Endothelial cell of umbilical vein (primary cell): ENCODE measurements at regions not wholly inside any gene's neighbourhood (a gene's known extent, or its start where the extent isn't known, plus 50 kb on each side); places are given as distances from the start of the nearest gene placed in this dataset.

Experiments
- BruUV-seq: library from RNA; stranded (reverse); fragments of 400-500 nt; replicated peaks from 2 replicates; lab custom pipeline; 2021; lab: Mats Ljungman, UMichigan
- CTCF ChIA-PET: fragments of 300-600, 350-600 bp; sonication (Branson Sonifier 250); formaldehyde crosslinking; loops from one replicate; lab custom pipeline; 2021; ENCODE audit warnings: antibody characterized with exemption, inconsistent platforms; lab: Charles Lee
- POLR2A ChIA-PET: fragments of 300-600, 350-600 bp; sonication (Branson Sonifier 250); formaldehyde crosslinking; loops from one replicate; lab custom pipeline; 2021; ENCODE audit warnings: antibody characterized with exemption, inconsistent platforms; lab: Charles Lee
- DNase-seq: peaks from one replicate; pipeline ENCODE4 v3.0.0-alpha.2; 2011; ENCODE audit warnings: low read depth, low spot score
- FAIRE-seq: peaks from 2 replicates; lab custom pipeline; 2011; peaks lifted over from hg19 to GRCh38; lab: Jason Lieb, UNC
- H2AFZ ChIP-seq: 2 replicates; pipeline ENCODE4 v1.6.0; 2012; ENCODE audit warnings: low read depth, low read length, control low read depth, inconsistent platforms
- H3K27ac ChIP-seq: 2 replicates; pipeline ENCODE4 v1.5.1; 2011; ENCODE audit warnings: low read depth, mild to moderate bottlenecking, control low read depth, low read length, moderate library complexity; ENCODE audit not compliant: insufficient read depth
- H3K27me3 ChIP-seq, 2 experiments: 2 replicates each; pipeline versions ENCODE4 v1.6.0 to v1.6.1; 2011; ENCODE audit warnings: low read length in 2 of 2, mixed read lengths in 1 of 2; ENCODE audit not compliant: control insufficient read depth in 2 of 2, insufficient read depth in 2 of 2
- H3K36me3 ChIP-seq, 2 experiments: 2 replicates in 1 of 2; 3 replicates in 1 of 2; pipeline ENCODE4 v1.5.1; 2011; ENCODE audit warnings: low read length in 2 of 2, mild to moderate bottlenecking in 1 of 2, moderate library complexity in 1 of 2; ENCODE audit not compliant: control insufficient read depth in 2 of 2, insufficient read depth in 2 of 2; ENCODE audit errors: extremely low read depth in 1 of 2
- H3K4me1 ChIP-seq: 3 replicates; pipeline ENCODE4 v1.5.1; 2011; ENCODE audit warnings: mild to moderate bottlenecking, low read length; ENCODE audit not compliant: control insufficient read depth, insufficient read depth; ENCODE audit errors: extremely low read depth
- H3K4me2 ChIP-seq: 2 replicates; pipeline ENCODE4 v1.6.1; 2011; ENCODE audit warnings: low read length, control low read depth, mixed read lengths; ENCODE audit not compliant: insufficient read depth
- H3K4me3 ChIP-seq, 3 experiments: fragments of 200-600 bp in 1 of 3; sonication (generic), shearing (Covaris generic) in 1 of 3; replicated peaks in 1 of 3; 2 replicates each; pipeline ENCODE4 v1.5.1; 2011 to 2016; ENCODE audit warnings: control low read depth in 3 of 3, low read length in 3 of 3, mild to moderate bottlenecking in 2 of 3, inconsistent platforms in 1 of 3, low read depth in 1 of 3, moderate library complexity in 1 of 3; ENCODE audit not compliant: insufficient read depth in 1 of 3
- H3K79me2 ChIP-seq: 2 replicates; pipeline ENCODE4 v1.6.0; 2012; ENCODE audit warnings: low read length, inconsistent platforms; ENCODE audit not compliant: control insufficient read depth, insufficient read depth
- H3K9ac ChIP-seq: replicated peaks from 2 replicates; pipeline ENCODE3; 2011; ENCODE audit warnings: low read length, control low read depth; ENCODE audit not compliant: insufficient read depth; ENCODE audit errors: extremely low read depth
- H3K9me1 ChIP-seq: replicated peaks from 3 replicates; pipeline ENCODE4 v1.6.0; 2011; ENCODE audit warnings: mild to moderate bottlenecking, low read length; ENCODE audit not compliant: control insufficient read depth, insufficient read depth; ENCODE audit errors: extremely low read depth
- H3K9me3 ChIP-seq: replicated peaks from 2 replicates; pipeline ENCODE4 v1.5.1; 2012; ENCODE audit warnings: low read length, inconsistent platforms; ENCODE audit not compliant: control insufficient read depth, insufficient read depth
- H4K20me1 ChIP-seq: replicated peaks from 2 replicates; pipeline ENCODE3; 2011; ENCODE audit warnings: mild to moderate bottlenecking, low read length; ENCODE audit not compliant: control insufficient read depth, insufficient read depth; ENCODE audit errors: extremely low read depth
- CTCF ChIP-seq, 2 donors: IDR thresholded peaks; 1 replicate in 1 of 2; 2 replicates in 1 of 2; pipeline ENCODE4 v1.5.1; 2011; ENCODE audit warnings: low read length in 2 of 2, mild to moderate bottlenecking in 2 of 2, moderate library complexity in 2 of 2, control low read depth in 1 of 2, inconsistent platforms in 1 of 2, low read depth in 1 of 2; ENCODE audit not compliant: insufficient read depth in 1 of 2; ENCODE audit errors: extremely low read depth in 1 of 2
- FOS ChIP-seq: IDR thresholded peaks from 2 replicates; pipeline ENCODE4 v1.6.1; 2011; ENCODE audit warnings: mild to moderate bottlenecking, low read length, moderate library complexity, borderline replicate concordance; ENCODE audit not compliant: insufficient read depth
- GATA2 ChIP-seq: IDR thresholded peaks from 2 replicates; pipeline ENCODE4 v1.7.0; 2011; ENCODE audit warnings: low read depth, mild to moderate bottlenecking, moderate library complexity, mixed read lengths, low read length; ENCODE audit not compliant: insufficient read length, insufficient read depth
- MAX ChIP-seq: IDR thresholded peaks from 2 replicates; pipeline ENCODE4 v1.6.1; 2011; ENCODE audit not compliant: insufficient read depth, insufficient read length
- POLR2A ChIP-seq: IDR thresholded peaks from 2 replicates; pipeline ENCODE4 v1.6.1; 2012; ENCODE audit warnings: low read depth, mild to moderate bottlenecking, control low read depth, low read length
- dilution Hi-C: fragments of 300-500 bp; cut with MboI; formaldehyde crosslinking; loops from one replicate; pipeline ENCODE4 v1.15.0; 2019; ENCODE audit warnings: low sequenced_read_pairs; ENCODE audit not compliant: extremely low pct_ligation_motif_present
- intact Hi-C: fragments of 100-400 bp; cut with micrococcal nuclease; formaldehyde crosslinking; loops from one replicate; pipeline ENCODE4 v1.10.0; 2022

- Histone ChIP-seq H3K4me1 (no peaks in the 10 kb centered on the region), H3K27ac (no peak overlapping the region), H3K9me1 (no peaks in the 10 kb centered on the region), H3K9ac (no peak overlapping the region), H3K27me3 (peaks cover 0 to 5% of the 10 kb centered on the region in 2 experiments), H3K4me3 (no peak overlapping the region), H3K4me2 (no peak overlapping the region), H2AFZ (peak overlapping the region; percentile 81), H3K9me3 (no peaks in the 10 kb centered on the region), H3K79me2 (no peaks in the 10 kb centered on the region), H4K20me1 (no peaks in the 10 kb centered on the region), H3K36me3 (no peaks in the 10 kb centered on the region)
- DNase-seq (peak; percentile 58), FAIRE-seq (peak; percentile 24)
- intact Hi-C loops (loop anchor here (1.0 to 5.0 kb wide), 2 partner anchors 28 to 923 kb away; no protein-coding TSS in a partner anchor), dilution Hi-C loops (no loop called here)
- BruUV-seq = no TSS peak
- TF ChIP-seq MAX = peak; percentile 87
- TF ChIP-seq GATA2 = no peak
- no peak for TF ChIP-seq FOS
- peak; percentile 76 to 83 for TF ChIP-seq CTCF (IDR thresholded peaks at IDR 0.05; ENCODE audit: extremely low read depth in 1 of 2, insufficient read depth in 1 of 2, low read depth in 1 of 2, low read length in 2 of 2)
- no peak for TF ChIP-seq POLR2A
- CTCF ChIA-PET = interaction anchor here (0.7 to 2.4 kb wide), 13 partner anchors 9 to 1225 kb away, joined by 3 to 23 read pairs (median 4); no protein-coding TSS in a partner anchor
- POLR2A ChIA-PET = no interaction called here
Observed at GRCh38 chr6:1524040-1524480, 85.7 kb upstream of the FOXC1 start.
